MM.1S (cell line): ENCODE measurements at regions not wholly inside any gene's neighbourhood (a gene's known extent, or its start where the extent isn't known, plus 50 kb on each side); places are given as distances from the start of the nearest gene placed in this dataset.

ENCODE experiments used
- CTCF ChIP-seq: fragments of 300-600 bp; sonication (generic); IDR thresholded peaks from 2 replicates; pipeline ENCODE4 v1.5.1; 2016; ENCODE audit warnings: antibody characterized with exemption, low read length, mixed read lengths
- EZH2phosphoT487 ChIP-seq: fragments of 300-600 bp; sonication (generic); IDR thresholded peaks from 2 replicates; pipeline ENCODE4 v1.6.1; 2018; ENCODE audit warnings: antibody characterized with exemption, low read length

- no peak for TF ChIP-seq CTCF
- TF ChIP-seq EZH2phosphoT487, result no peak
Observed at GRCh38 chr13:91200486-91200885, 147.0 kb upstream of the MIR17HG start.
